HG03457 (cell line): ENCODE measurements at regions not wholly inside any gene's neighbourhood (a gene's known extent, or its start where the extent isn't known, plus 50 kb on each side); places are given as distances from the start of the nearest gene placed in this dataset.
A peak's percentile ranks its signal among the peaks of the same experiment; 100 is the strongest.

Experiments used
- ATAC-seq: cut with Tn5 transposase; IDR thresholded peaks from one replicate; pipeline ENCODE4 v1.9.1; 2021; ENCODE audit warnings: moderate number of reproducible peaks; ENCODE audit not compliant: unreplicated experiment

- ATAC-seq: no peak
Observed at GRCh38 chr6:91613481-91613880, 1026.6 kb upstream of the MAP3K7 start.

GRCh38 chr6:91611190-91611589, 1024.3 kb upstream of the MAP3K7 start:
- no peak for ATAC-seq

GRCh38 chr6:91608428-91608827, 1021.6 kb upstream of the MAP3K7 start:
- ATAC-seq: no peak

- ATAC-seq: no peak
Observed at GRCh38 chr6:91606148-91606901, 1019.5 kb upstream of the MAP3K7 start.

GRCh38 chr6:91600561-91600960, 1013.7 kb upstream of the MAP3K7 start:
- no peak for ATAC-seq

- ATAC-seq: no peak
Observed at GRCh38 chr6:91590191-91590590, 1003.3 kb upstream of the MAP3K7 start.

- no peak for ATAC-seq
Observed at GRCh38 chr6:91580635-91581034, 993.8 kb upstream of the MAP3K7 start.

GRCh38 chr6:91575032-91575431, 988.2 kb upstream of the MAP3K7 start:
- ATAC-seq: peak; percentile 94

- ATAC-seq: no peak
Observed at GRCh38 chr6:91573826-91574416, 987.0 kb upstream of the MAP3K7 start.

GRCh38 chr6:91572878-91573277, 986.0 kb upstream of the MAP3K7 start:
- ATAC-seq: no peak

- ATAC-seq: no peak
Observed at GRCh38 chr6:91569071-91569470, 982.2 kb upstream of the MAP3K7 start.

GRCh38 chr6:91566467-91566866, 979.6 kb upstream of the MAP3K7 start:
- ATAC-seq: no peak

GRCh38 chr6:91565207-91565606, 978.3 kb upstream of the MAP3K7 start:
- no peak for ATAC-seq

GRCh38 chr6:91562955-91563354, 976.1 kb upstream of the MAP3K7 start:
- no peak for ATAC-seq

GRCh38 chr6:91560409-91560808, 973.5 kb upstream of the MAP3K7 start:
- ATAC-seq: no peak

GRCh38 chr6:91540902-91541301, 954.0 kb upstream of the MAP3K7 start:
- no peak for ATAC-seq

GRCh38 chr6:91539456-91539855, 952.6 kb upstream of the MAP3K7 start:
- ATAC-seq: no peak

GRCh38 chr6:91538622-91539021, 951.8 kb upstream of the MAP3K7 start:
- no peak for ATAC-seq

- no peak for ATAC-seq
Observed at GRCh38 chr6:91534614-91535013, 947.7 kb upstream of the MAP3K7 start.

- ATAC-seq: no peak
Observed at GRCh38 chr6:91523511-91523910, 936.6 kb upstream of the MAP3K7 start.

GRCh38 chr6:91521999-91522398, 935.1 kb upstream of the MAP3K7 start:
- no peak for ATAC-seq

GRCh38 chr6:91509711-91510110, 922.8 kb upstream of the MAP3K7 start:
- ATAC-seq: no peak

- ATAC-seq: no peak
Observed at GRCh38 chr6:91509039-91509438, 922.2 kb upstream of the MAP3K7 start.
